Panc1 (cell line): ENCODE measurements at regions not wholly inside any gene's neighbourhood (a gene's known extent, or its start where the extent isn't known, plus 50 kb on each side); places are given as distances from the start of the nearest gene placed in this dataset.

Experiments used
- ATAC-seq: fragments of 200-7000 bp; cut with Tn5 transposase; 2 replicates; pipeline ENCODE4 v1.9.1; 2020; ENCODE audit warnings: mild to moderate bottlenecking, moderate library complexity
- BruUV-seq: library from RNA; stranded (reverse); fragments of 400-500 nt; replicated peaks from 2 replicates; lab custom pipeline; 2021; lab: Mats Ljungman, UMichigan
- CTCF ChIA-PET: fragments of 300-600 bp; sonication (Branson Sonifier 250); formaldehyde crosslinking; loops from one replicate; lab custom pipeline; 2022; ENCODE audit warnings: antibody characterized with exemption; lab: Charles Lee
- POLR2A ChIA-PET: fragments of 300-600 bp; sonication (Branson Sonifier 250); formaldehyde crosslinking; loops from one replicate; lab custom pipeline; 2022; ENCODE audit warnings: antibody characterized with exemption; lab: Charles Lee
- DNase-seq: peaks from one replicate; pipeline ENCODE4 v3.0.0-alpha.2; 2010; ENCODE audit warnings: low read depth, low spot score
- H3K27ac ChIP-seq: 2 replicates; pipeline ENCODE4 v1.5.1; 2011; ENCODE audit warnings: mild to moderate bottlenecking, low read length, inconsistent platforms
- H3K27me3 ChIP-seq: fragments of 200-500 bp; sonication (Bioruptor generic); 2 replicates; pipeline ENCODE4 v1.6.0; 2014; ENCODE audit warnings: low read length, inconsistent platforms; ENCODE audit not compliant: control insufficient read depth, insufficient read depth
- H3K36me3 ChIP-seq: fragments of 200-500 bp; sonication (Bioruptor generic); 2 replicates; pipeline ENCODE4 v1.5.1; 2014; ENCODE audit warnings: inconsistent platforms, mild to moderate bottlenecking, low read length, moderate library complexity; ENCODE audit not compliant: control insufficient read depth, insufficient read depth
- H3K4me1 ChIP-seq: 2 replicates; pipeline ENCODE4 v1.5.1; 2011; ENCODE audit warnings: inconsistent platforms, mild to moderate bottlenecking, low read length, moderate library complexity; ENCODE audit not compliant: control insufficient read depth, insufficient read depth
- H3K4me3 ChIP-seq, 2 experiments: 2 replicates each; pipeline ENCODE4 v1.5.1; 2011 to 2012; ENCODE audit warnings: low read depth in 2 of 2, low read length in 2 of 2, mild to moderate bottlenecking in 2 of 2, inconsistent platforms in 1 of 2, moderate library complexity in 1 of 2
- H3K9me3 ChIP-seq: fragments of 200-500 bp; sonication (Bioruptor generic); 2 replicates; pipeline ENCODE4 v1.5.1; 2014; ENCODE audit warnings: low read depth, mild to moderate bottlenecking, inconsistent platforms, low read length, moderate library complexity; ENCODE audit not compliant: control insufficient read depth, insufficient read depth
- CTCF ChIP-seq: fragments of 450-650 bp; IDR thresholded peaks from 2 replicates; pipeline ENCODE4 v1.5.1; 2017; ENCODE audit warnings: mild to moderate bottlenecking
- POLR2AphosphoS5 ChIP-seq: IDR thresholded peaks from 2 replicates; pipeline ENCODE4 v1.6.1; 2012; ENCODE audit warnings: mild to moderate bottlenecking, low read depth, low read length, moderate library complexity
- REST ChIP-seq, 2 experiments: IDR thresholded peaks; 2 replicates each; pipeline ENCODE4 v1.6.1; 2011 to 2012; ENCODE audit warnings: low read depth in 2 of 2, control low read depth in 1 of 2, low read length in 1 of 2, mild to moderate bottlenecking in 1 of 2, moderate library complexity in 1 of 2; ENCODE audit not compliant: insufficient read depth in 1 of 2
- SIN3A ChIP-seq: IDR thresholded peaks from 2 replicates; pipeline ENCODE4 v1.6.1; 2012; ENCODE audit warnings: low read depth, mild to moderate bottlenecking, low read length, moderate library complexity, borderline replicate concordance; ENCODE audit not compliant: insufficient read depth
- TCF7L2 ChIP-seq: IDR thresholded peaks from 2 replicates; pipeline ENCODE4 v1.6.1; 2011; ENCODE audit warnings: mild to moderate bottlenecking, low read depth, low read length, inconsistent platforms
- in situ Hi-C: cut with HindIII; loops from 2 replicates; pipeline ENCODE4 v1.10.0; 2016; ENCODE audit warnings: low sequenced_read_pairs, low pct_unique_long_range_greater_than_20kb
- intact Hi-C: fragments of 100-400 bp; cut with micrococcal nuclease; formaldehyde crosslinking; loops from one replicate; pipeline ENCODE4 v1.10.0; 2022; ENCODE audit not compliant: unreplicated experiment

GRCh38 chrX:42686296-42686695, 91.7 kb downstream of the PPP1R2C start:
- H3K4me1 ChIP-seq: no peaks in the 10 kb centered on the region
- H3K27me3 ChIP-seq: no peaks in the 10 kb centered on the region
- H3K9me3 ChIP-seq: no peaks in the 10 kb centered on the region
- CTCF ChIA-PET: no interaction called here
- BruUV-seq: no TSS peak
- DNase-seq: no peak
- in situ Hi-C loops (no loop called here), intact Hi-C loops (no loop called here)
- no peak overlapping the region for H3K27ac ChIP-seq
- POLR2A ChIA-PET: no interaction called here
- H3K36me3 ChIP-seq: no peaks in the 10 kb centered on the region
- ATAC-seq: no peak
- no peak for TF ChIP-seq TCF7L2
- no peak for TF ChIP-seq CTCF
- no peak for TF ChIP-seq REST (IDR thresholded peaks at IDR 0.05; ENCODE audit: insufficient read depth in 1 of 2, low read depth in 2 of 2, low read length in 1 of 2)
- no peak for TF ChIP-seq POLR2AphosphoS5
- no peak for TF ChIP-seq SIN3A
- no peak overlapping the region for H3K4me3 ChIP-seq

GRCh38 chrX:42684065-42684464, 93.9 kb downstream of the PPP1R2C start:
- BruUV-seq: no TSS peak
- Histone ChIP-seq H3K4me1 (no peaks in the 10 kb centered on the region), H3K27me3 (no peaks in the 10 kb centered on the region), H3K9me3 (no peaks in the 10 kb centered on the region), H3K27ac (no peak overlapping the region), H3K4me3 (no peak overlapping the region), H3K36me3 (no peaks in the 10 kb centered on the region)
- in situ Hi-C loops (no loop called here), intact Hi-C loops (no loop called here)
- ATAC-seq: no peak
- no peak for DNase-seq
- ChIA-PET CTCF (no interaction called here), POLR2A (no interaction called here)
- no peak for TF ChIP-seq POLR2AphosphoS5
- TF ChIP-seq TCF7L2: no peak
- no peak for TF ChIP-seq SIN3A
- no peak for TF ChIP-seq CTCF
- TF ChIP-seq REST (IDR thresholded peaks at IDR 0.05; ENCODE audit: insufficient read depth in 1 of 2, low read depth in 2 of 2, low read length in 1 of 2): no peak
